ENCODE measurements at regions not wholly inside any gene's neighbourhood (a gene's known extent, or its start where the extent isn't known, plus 50 kb on each side); places are given as distances from the start of the nearest gene placed in this dataset.

GRCh38 chr13:44283600-44283999, 90.0 kb upstream of the SERP2 start:
- TF ChIP-seq, protein P1, sequence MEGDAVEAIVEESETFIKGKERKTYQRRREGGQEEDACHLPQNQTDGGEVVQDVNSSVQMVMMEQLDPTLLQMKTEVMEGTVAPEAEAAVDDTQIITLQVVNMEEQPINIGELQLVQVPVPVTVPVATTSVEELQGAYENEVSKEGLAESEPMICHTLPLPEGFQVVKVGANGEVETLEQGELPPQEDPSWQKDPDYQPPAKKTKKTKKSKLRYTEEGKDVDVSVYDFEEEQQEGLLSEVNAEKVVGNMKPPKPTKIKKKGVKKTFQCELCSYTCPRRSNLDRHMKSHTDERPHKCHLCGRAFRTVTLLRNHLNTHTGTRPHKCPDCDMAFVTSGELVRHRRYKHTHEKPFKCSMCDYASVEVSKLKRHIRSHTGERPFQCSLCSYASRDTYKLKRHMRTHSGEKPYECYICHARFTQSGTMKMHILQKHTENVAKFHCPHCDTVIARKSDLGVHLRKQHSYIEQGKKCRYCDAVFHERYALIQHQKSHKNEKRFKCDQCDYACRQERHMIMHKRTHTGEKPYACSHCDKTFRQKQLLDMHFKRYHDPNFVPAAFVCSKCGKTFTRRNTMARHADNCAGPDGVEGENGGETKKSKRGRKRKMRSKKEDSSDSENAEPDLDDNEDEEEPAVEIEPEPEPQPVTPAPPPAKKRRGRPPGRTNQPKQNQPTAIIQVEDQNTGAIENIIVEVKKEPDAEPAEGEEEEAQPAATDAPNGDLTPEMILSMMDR (conservative IDR thresholded peaks at IDR 0.05 in 1 of 2, IDR thresholded peaks at IDR 0.05 in 1 of 2; ENCODE audit: extremely low read depth in 1 of 2, insufficient read depth in 1 of 2, low read depth in 1 of 2, low read length in 2 of 2): no peak
- TF ChIP-seq EZH2 (IDR thresholded peaks at IDR 0.05; ENCODE audit: borderline replicate concordance, low read length): no peak

Data from mammary epithelial cell (primary cell).